ENCODE measurements at regions not wholly inside any gene's neighbourhood (a gene's known extent, or its start where the extent isn't known, plus 50 kb on each side); places are given as distances from the start of the nearest gene placed in this dataset.
"Not testable (repeated sequence)": the region's sequence is repeated elsewhere in the genome, so short reads cannot be mapped to it uniquely, and the experiment has no call there.

GRCh38 chr14:44385906-44386305 lies 121.2 kb downstream of the FSCB start:
- no peak for DNase-seq (ENCODE audit: low spot score)

GRCh38 chr14:44385296-44385695 lies 121.8 kb downstream of the FSCB start:
- DNase-seq (ENCODE audit: low spot score) = not testable (repeated sequence)

DNA sequence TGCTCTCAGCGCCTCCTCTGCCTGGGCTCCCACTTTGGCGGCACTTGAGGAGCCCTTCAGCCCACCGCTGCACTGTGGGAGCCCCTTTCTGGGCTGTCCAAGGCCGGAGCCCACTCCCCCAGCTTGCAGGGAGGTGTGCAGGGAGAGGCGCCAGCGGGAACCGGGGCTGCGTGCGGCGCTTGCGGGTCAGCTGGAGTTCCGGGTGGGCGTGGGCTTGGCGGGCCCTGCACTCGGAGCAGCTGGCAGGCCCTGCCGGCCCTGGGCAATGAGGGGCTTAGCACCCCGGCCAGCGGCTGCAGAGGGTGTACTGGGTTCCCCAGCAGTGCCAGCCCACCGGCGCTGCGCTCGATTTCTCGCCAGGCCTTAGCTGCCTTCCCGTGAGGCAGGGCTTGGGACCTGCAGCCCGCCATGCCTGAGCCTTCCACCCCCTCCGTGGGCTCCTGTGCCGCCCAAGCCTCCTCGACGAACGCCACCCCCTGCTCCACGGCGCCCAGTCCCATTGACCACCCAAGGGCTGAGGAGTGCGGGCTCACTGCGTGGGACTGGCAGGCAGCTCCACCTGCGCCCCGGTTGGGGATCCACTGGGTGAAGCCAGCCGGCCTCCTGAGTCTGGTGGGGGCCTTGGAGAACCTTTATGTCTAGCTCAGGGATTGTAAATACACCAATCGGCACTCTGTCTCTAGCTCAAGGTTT lies 122.3 kb downstream of the FSCB start:
- not testable (repeated sequence) for DNase-seq (ENCODE audit: low spot score)

DNA sequence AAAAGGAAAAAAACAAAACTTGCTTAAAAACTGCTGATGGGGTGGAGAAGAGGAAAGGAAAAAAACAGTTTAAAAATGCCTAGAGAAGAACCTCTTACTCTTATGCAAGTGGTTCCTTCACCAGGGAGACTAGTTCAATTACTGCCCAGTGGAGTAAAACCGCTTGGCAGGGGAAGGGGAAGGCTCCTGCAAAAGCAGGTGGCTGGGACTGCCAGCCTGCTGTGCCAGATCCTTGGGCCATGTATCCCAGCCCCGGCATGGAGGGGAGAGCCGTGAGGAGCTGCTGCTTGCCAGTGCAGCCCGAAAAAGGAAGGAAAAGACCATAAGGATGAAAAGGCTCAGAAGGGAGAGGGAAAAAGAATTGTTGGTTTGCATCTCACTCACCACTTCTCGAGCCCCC lies 123.0 kb downstream of the FSCB start:
- no peak for DNase-seq (ENCODE audit: low spot score)

DNA sequence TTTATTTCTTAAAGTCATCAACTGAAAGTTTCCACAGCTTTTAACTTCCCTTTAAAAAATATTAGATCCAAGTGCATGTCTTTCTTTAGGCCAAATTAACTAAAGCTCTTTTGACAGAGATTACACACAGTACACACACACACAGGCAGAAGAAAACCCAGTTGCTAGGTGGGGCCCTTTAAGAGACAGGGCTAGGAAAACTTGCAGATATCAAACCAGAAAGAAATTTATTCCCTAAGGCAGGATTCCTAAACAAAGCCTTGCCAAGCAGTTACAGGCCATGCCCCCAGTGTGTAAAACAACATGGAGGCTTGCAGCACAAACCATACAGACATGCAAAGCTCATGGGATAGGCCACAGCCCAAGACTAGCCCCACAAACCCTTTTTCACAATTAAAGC lies 123.4 kb downstream of the FSCB start:
- DNase-seq (ENCODE audit: low spot score) = no peak

DNA sequence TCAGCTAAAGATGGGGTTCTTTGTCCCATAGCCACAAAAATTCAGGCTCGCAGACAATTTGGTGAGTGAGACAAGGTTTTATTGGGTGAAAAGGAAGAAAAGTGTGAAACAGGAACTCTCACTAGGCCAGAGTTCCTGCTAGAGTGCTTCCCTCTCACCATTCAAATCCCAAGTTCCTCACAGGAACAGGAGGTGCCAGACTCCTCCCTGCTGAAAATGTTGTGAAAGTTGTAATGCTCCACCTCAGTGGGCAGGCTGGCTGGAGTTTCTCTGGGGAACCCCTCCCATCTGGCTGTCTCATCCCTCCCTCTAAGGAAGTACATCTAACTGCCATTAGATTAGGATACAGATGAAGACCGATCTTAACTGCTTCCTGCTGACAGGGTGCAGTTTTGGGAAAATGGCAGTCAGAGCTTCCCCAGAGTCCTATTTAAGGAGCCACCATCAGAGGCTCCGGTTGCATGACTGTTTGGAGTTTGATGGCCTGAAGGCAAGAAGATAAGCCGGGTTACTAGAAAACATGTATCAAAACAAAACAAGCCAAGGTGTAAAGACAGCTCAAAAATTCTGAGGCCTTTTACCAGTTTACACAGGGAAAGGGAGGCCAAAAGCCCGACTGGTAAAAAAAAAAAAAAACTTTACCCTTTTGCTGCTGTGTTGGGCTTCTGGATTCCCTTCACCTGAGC lies 127.6 kb downstream of the FSCB start:
- DNase-seq (ENCODE audit: low spot score) = no peak

DNA sequence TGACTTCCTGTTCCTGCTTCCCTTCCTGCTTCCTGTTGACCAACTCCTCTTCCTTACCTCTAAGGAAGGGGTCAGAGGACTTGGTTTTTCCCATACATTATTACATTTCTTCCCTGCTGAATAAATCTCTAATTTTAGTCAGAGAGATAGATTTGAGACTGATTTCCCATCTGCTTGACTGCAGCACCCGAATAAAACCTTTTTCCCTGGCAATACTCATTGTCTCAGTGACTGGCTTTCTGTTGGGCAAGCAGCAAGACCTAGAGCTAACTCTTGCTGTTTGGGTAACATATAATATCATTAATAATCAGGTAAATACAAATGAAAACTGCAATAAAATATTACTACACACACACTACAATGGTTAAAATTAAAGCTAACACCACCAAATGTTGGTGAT lies 132.2 kb downstream of the FSCB start:
- DNase-seq (ENCODE audit: low spot score) = no peak

GRCh38 chr14:44372807-44373489 lies 134.1 kb downstream of the FSCB start:
- DNase-seq (ENCODE audit: low spot score) = no peak

GRCh38 chr14:44372231-44372630 lies 134.9 kb downstream of the FSCB start:
- DNase-seq (ENCODE audit: low spot score) = no peak

GRCh38 chr14:44370727-44371126 lies 136.4 kb downstream of the FSCB start:
- DNase-seq (ENCODE audit: low spot score) = no peak

- no peak for DNase-seq (ENCODE audit: low spot score)
These were observed 137.5 kb downstream of the FSCB start for GRCh38 chr14:44369401-44370123.

DNA sequence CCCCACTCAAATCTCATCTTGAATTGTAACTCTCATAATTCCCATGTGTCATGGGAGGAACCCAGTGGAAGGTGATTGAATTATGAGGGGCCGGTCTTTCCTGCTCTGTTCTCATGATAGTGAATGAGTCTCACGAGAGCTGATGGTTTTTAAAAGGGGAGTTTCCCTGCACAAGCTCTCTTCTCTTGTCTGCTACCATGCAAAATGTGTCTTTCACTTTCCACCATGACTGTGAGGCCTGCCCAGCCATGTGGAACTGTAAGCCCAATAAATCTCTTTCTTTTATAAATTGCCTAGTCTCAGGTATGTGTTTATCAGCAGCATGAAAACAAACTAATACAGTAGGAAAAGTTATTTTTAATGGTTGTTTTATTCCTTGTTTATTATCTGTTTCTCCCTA lies 146.0 kb downstream of the FSCB start:
- no peak for DNase-seq (ENCODE audit: low spot score)

GRCh38 chr14:44353805-44354204 lies 153.3 kb downstream of the FSCB start:
- DNase-seq (ENCODE audit: low spot score) = no peak

GRCh38 chr14:44352201-44352600 lies 154.9 kb downstream of the FSCB start:
- DNase-seq (ENCODE audit: low spot score) = no peak

GRCh38 chr14:44347316-44347715 lies 159.8 kb downstream of the FSCB start:
- DNase-seq (ENCODE audit: low spot score) = no peak

GRCh38 chr14:44341116-44341515 lies 166.0 kb downstream of the FSCB start:
- no peak for DNase-seq (ENCODE audit: low spot score)

GRCh38 chr14:44339862-44340261 lies 167.2 kb downstream of the FSCB start:
- DNase-seq (ENCODE audit: low spot score) = no peak

- no peak for DNase-seq (ENCODE audit: low spot score)
These were observed 167.9 kb downstream of the FSCB start for GRCh38 chr14:44339231-44339630.

DNA sequence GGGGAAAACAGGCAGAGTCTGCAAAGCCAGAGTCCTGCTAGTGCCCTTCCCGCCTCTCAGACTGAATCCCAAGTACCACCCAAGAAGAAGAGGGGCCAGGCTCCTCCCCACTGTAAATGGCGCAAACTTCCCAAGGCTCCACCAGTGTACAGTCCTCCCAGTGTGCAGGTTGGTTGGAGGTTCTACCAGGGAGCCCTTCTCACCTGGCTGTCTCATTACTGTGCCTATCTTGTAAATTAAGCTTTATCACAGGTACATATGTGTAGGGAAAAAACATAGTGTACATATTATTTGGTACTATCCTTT lies 189.7 kb downstream of the FSCB start:
- DNase-seq (ENCODE audit: low spot score) = no peak

GRCh38 chr14:44316647-44317440 lies 190.2 kb downstream of the FSCB start:
- DNase-seq (ENCODE audit: low spot score) = no peak

GRCh38 chr14:44309331-44309730 lies 197.8 kb downstream of the FSCB start:
- no peak for DNase-seq (ENCODE audit: low spot score)

- no peak for DNase-seq (ENCODE audit: low spot score)
These were observed 206.2 kb downstream of the FSCB start for GRCh38 chr14:44300916-44301315.
